ENCODE measurements at regions not wholly inside any gene's neighbourhood (a gene's known extent, or its start where the extent isn't known, plus 50 kb on each side); places are given as distances from the start of the nearest gene placed in this dataset.

- intact Hi-C loops (cut with DNase I) = loop anchor here (5.0 kb wide), 1 partner anchor 261 kb away; no protein-coding TSS in a partner anchor
- no peaks in the 10 kb centered on the region for H3K27me3 ChIP-seq
- H3K27ac ChIP-seq = no peak overlapping the region
- TF ChIP-seq POLR2A (IDR thresholded peaks at IDR 0.05) = no peak
- no peak for TF ChIP-seq CTCF (IDR thresholded peaks at IDR 0.05)
- TF ChIP-seq POLR2AphosphoS5 (IDR thresholded peaks at IDR 0.05; ENCODE audit: insufficient read depth in 1 of 2, low read depth in 1 of 2) = no peak
- peaks cover 5% of the 10 kb centered on the region for H3K4me1 ChIP-seq
- no peak for DNase-seq (ENCODE audit: extremely low spot score in 2 of 2)
- H3K4me3 ChIP-seq = no peak overlapping the region
- H3K36me3 ChIP-seq = no peaks in the 10 kb centered on the region
- no peaks in the 10 kb centered on the region for H3K9me3 ChIP-seq
Observed at GRCh38 chr14:100648474-100649172, 61.4 kb upstream of the BEGAIN start.

GRCh38 chr14:100649173-100649519 is 61.9 kb upstream of the BEGAIN start:
- H3K36me3 ChIP-seq = no peaks in the 10 kb centered on the region
- peaks cover 5% of the 10 kb centered on the region for H3K4me1 ChIP-seq
- H3K27me3 ChIP-seq = no peaks in the 10 kb centered on the region
- intact Hi-C loops (cut with DNase I) = loop anchor here (5.0 kb wide), 1 partner anchor 262 kb away; no protein-coding TSS in a partner anchor
- H3K4me3 ChIP-seq = no peak overlapping the region
- H3K27ac ChIP-seq = no peak overlapping the region
- H3K9me3 ChIP-seq = no peaks in the 10 kb centered on the region
- TF ChIP-seq POLR2AphosphoS5 (IDR thresholded peaks at IDR 0.05; ENCODE audit: insufficient read depth in 1 of 2, low read depth in 1 of 2) = no peak
- no peak for TF ChIP-seq CTCF (IDR thresholded peaks at IDR 0.05)
- no peak for TF ChIP-seq POLR2A (IDR thresholded peaks at IDR 0.05)
- no peak for DNase-seq (ENCODE audit: extremely low spot score in 2 of 2)

- no peaks in the 10 kb centered on the region for H3K36me3 ChIP-seq
- no peak for DNase-seq (ENCODE audit: extremely low spot score in 2 of 2)
- no peak for TF ChIP-seq POLR2AphosphoS5 (IDR thresholded peaks at IDR 0.05; ENCODE audit: insufficient read depth in 1 of 2, low read depth in 1 of 2)
- no peak for TF ChIP-seq CTCF (IDR thresholded peaks at IDR 0.05)
- TF ChIP-seq POLR2A (IDR thresholded peaks at IDR 0.05) = no peak
- no peak overlapping the region for H3K4me3 ChIP-seq
- H3K27ac ChIP-seq = no peak overlapping the region
- H3K9me3 ChIP-seq = no peaks in the 10 kb centered on the region
- H3K27me3 ChIP-seq = no peaks in the 10 kb centered on the region
- intact Hi-C loops (cut with DNase I) = no loop called here
- peaks cover 9% of the 10 kb centered on the region for H3K4me1 ChIP-seq
Observed at GRCh38 chr14:100651999-100652508, 64.8 kb upstream of the BEGAIN start.

- H3K27ac ChIP-seq = no peak overlapping the region
- H3K36me3 ChIP-seq = no peaks in the 10 kb centered on the region
- peaks cover 9% of the 10 kb centered on the region for H3K4me1 ChIP-seq
- TF ChIP-seq POLR2A (IDR thresholded peaks at IDR 0.05) (no peak), CTCF (IDR thresholded peaks at IDR 0.05) (no peak), POLR2AphosphoS5 (IDR thresholded peaks at IDR 0.05; ENCODE audit: insufficient read depth in 1 of 2, low read depth in 1 of 2) (no peak)
- intact Hi-C loops (cut with DNase I) = no loop called here
- no peak overlapping the region for H3K4me3 ChIP-seq
- no peaks in the 10 kb centered on the region for H3K9me3 ChIP-seq
- DNase-seq (ENCODE audit: extremely low spot score in 2 of 2) = no peak
- H3K27me3 ChIP-seq = no peaks in the 10 kb centered on the region
Observed at GRCh38 chr14:100652744-100653143, 65.5 kb upstream of the BEGAIN start.

GRCh38 chr14:100653409-100653808 is 66.2 kb upstream of the BEGAIN start:
- intact Hi-C loops (cut with DNase I) = no loop called here
- Histone ChIP-seq H3K9me3 (no peaks in the 10 kb centered on the region), H3K27ac (no peak overlapping the region), H3K36me3 (no peaks in the 10 kb centered on the region), H3K4me3 (no peak overlapping the region), H3K27me3 (no peaks in the 10 kb centered on the region), H3K4me1 (peaks cover 9% of the 10 kb centered on the region)
- DNase-seq (ENCODE audit: extremely low spot score in 2 of 2) = no peak
- TF ChIP-seq POLR2A (IDR thresholded peaks at IDR 0.05) = no peak
- no peak for TF ChIP-seq POLR2AphosphoS5 (IDR thresholded peaks at IDR 0.05; ENCODE audit: insufficient read depth in 1 of 2, low read depth in 1 of 2)
- no peak for TF ChIP-seq CTCF (IDR thresholded peaks at IDR 0.05)

All from vagina (tissue), 2 donors.